Endothelial cell of umbilical vein (primary cell): ENCODE measurements at regions not wholly inside any gene's neighbourhood (a gene's known extent, or its start where the extent isn't known, plus 50 kb on each side); places are given as distances from the start of the nearest gene placed in this dataset.
"Not testable (repeated sequence)": the region's sequence is repeated elsewhere in the genome, so short reads cannot be mapped to it uniquely, and the experiment has no call there.

Experiments used
- EZH2 ChIP-seq: IDR thresholded peaks from 2 replicates; pipeline ENCODE4 v1.6.1; 2012; ENCODE audit warnings: borderline replicate concordance, low read depth, mild to moderate bottlenecking, moderate library complexity, low read length, inconsistent platforms; ENCODE audit not compliant: severe bottlenecking
- JUN ChIP-seq: IDR thresholded peaks from 2 replicates; pipeline ENCODE4 v1.6.1; 2011; ENCODE audit warnings: borderline replicate concordance, low read depth; ENCODE audit not compliant: insufficient read length, insufficient read depth
- MYC ChIP-seq: IDR thresholded peaks from one replicate; pipeline ENCODE4 v1.6.1; 2011; ENCODE audit warnings: mild to moderate bottlenecking, low read depth, low read length
- POLR2A ChIP-seq: IDR thresholded peaks from 2 replicates; pipeline ENCODE4 v1.6.1; 2012; ENCODE audit warnings: low read depth, mild to moderate bottlenecking, control low read depth, low read length
- POLR2AphosphoS5 ChIP-seq: IDR thresholded peaks from 2 replicates; pipeline ENCODE4 v1.6.1; 2012; ENCODE audit warnings: low read depth, mild to moderate bottlenecking, control low read depth, low read length, moderate library complexity; ENCODE audit not compliant: insufficient read depth
- TF ChIP-seq, protein P1 (sequence below), 2 donors: IDR thresholded peaks; 1 replicate in 1 of 2; 2 replicates in 1 of 2; pipeline ENCODE4 v1.5.1; 2011; ENCODE audit warnings: low read length in 2 of 2, mild to moderate bottlenecking in 2 of 2, moderate library complexity in 2 of 2, control low read depth in 1 of 2, inconsistent platforms in 1 of 2, low read depth in 1 of 2; ENCODE audit not compliant: insufficient read depth in 1 of 2; ENCODE audit errors: extremely low read depth in 1 of 2

DNA sequence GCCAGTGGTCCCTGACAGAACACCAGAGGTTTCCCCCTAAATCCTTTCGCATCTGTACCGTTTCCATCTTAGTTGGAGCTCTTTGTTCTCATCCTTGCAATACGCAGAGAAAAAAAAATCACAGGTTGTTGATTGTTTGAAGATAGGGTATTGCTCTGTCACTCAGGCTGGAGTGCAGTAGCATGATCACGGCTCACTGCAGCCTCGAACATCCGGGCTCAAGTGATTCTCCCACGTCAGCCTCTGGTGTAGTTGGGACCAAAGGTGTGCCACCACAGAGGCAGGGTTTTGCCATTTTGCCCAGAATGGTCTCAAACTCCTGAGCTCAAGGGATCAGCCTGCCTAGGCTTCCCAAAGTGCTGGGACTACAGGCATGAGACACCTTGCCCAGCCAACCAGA is 185.9 kb downstream of the FAM72C start:
- TF ChIP-seq, protein P1, sequence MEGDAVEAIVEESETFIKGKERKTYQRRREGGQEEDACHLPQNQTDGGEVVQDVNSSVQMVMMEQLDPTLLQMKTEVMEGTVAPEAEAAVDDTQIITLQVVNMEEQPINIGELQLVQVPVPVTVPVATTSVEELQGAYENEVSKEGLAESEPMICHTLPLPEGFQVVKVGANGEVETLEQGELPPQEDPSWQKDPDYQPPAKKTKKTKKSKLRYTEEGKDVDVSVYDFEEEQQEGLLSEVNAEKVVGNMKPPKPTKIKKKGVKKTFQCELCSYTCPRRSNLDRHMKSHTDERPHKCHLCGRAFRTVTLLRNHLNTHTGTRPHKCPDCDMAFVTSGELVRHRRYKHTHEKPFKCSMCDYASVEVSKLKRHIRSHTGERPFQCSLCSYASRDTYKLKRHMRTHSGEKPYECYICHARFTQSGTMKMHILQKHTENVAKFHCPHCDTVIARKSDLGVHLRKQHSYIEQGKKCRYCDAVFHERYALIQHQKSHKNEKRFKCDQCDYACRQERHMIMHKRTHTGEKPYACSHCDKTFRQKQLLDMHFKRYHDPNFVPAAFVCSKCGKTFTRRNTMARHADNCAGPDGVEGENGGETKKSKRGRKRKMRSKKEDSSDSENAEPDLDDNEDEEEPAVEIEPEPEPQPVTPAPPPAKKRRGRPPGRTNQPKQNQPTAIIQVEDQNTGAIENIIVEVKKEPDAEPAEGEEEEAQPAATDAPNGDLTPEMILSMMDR (IDR thresholded peaks at IDR 0.05; ENCODE audit: extremely low read depth in 1 of 2, insufficient read depth in 1 of 2, low read depth in 1 of 2, low read length in 2 of 2): not testable (repeated sequence)
- TF ChIP-seq POLR2AphosphoS5, EZH2, POLR2A, JUN, MYC: not testable (repeated sequence)
